Erythroblast (primary cell): ENCODE measurements at regions not wholly inside any gene's neighbourhood (a gene's known extent, or its start where the extent isn't known, plus 50 kb on each side); places are given as distances from the start of the nearest gene placed in this dataset.

Experiments
- GATA1 ChIP-seq: IDR thresholded peaks from 2 replicates; pipeline ENCODE4 v1.6.1; 2011; ENCODE audit warnings: low read depth, mild to moderate bottlenecking, control low read depth, low read length, moderate library complexity
- POLR2A ChIP-seq: IDR thresholded peaks from 2 replicates; pipeline ENCODE4 v1.6.1; 2011; ENCODE audit warnings: mild to moderate bottlenecking, low read length

GRCh38 chr14:38000340-38000739 lies 207.4 kb upstream of the SSTR1 start:
- TF ChIP-seq POLR2A: no peak
- no peak for TF ChIP-seq GATA1
